Activated CD8-positive, alpha-beta memory T cell treated with anti-CD3 and anti-CD28 coated beads for 1 hour (primary cell): ENCODE measurements at regions not wholly inside any gene's neighbourhood (a gene's known extent, or its start where the extent isn't known, plus 50 kb on each side); places are given as distances from the start of the nearest gene placed in this dataset.
"Not testable (repeated sequence)": the region's sequence is repeated elsewhere in the genome, so short reads cannot be mapped to it uniquely, and the experiment has no call there.

Experiments
- DNase-seq, 2 donors: peaks; one replicate each; pipeline ENCODE4 v3.0.0-alpha.2; 2020; ENCODE audit warnings: low read depth in 1 of 2; ENCODE audit errors: extremely low read depth in 1 of 2

GRCh38 chr4:13981499-13981898, 354.0 kb upstream of the BOD1L1 start:
- no peak for DNase-seq

GRCh38 chr4:13982010-13982409, 354.5 kb upstream of the BOD1L1 start:
- DNase-seq = no peak

GRCh38 chr4:13983189-13983790, 355.8 kb upstream of the BOD1L1 start:
- no peak for DNase-seq

- no peak for DNase-seq
These were observed 357.7 kb upstream of the BOD1L1 start for GRCh38 chr4:13984991-13985800.

GRCh38 chr4:13985837-13986236, 358.3 kb upstream of the BOD1L1 start:
- DNase-seq = no peak

- DNase-seq = no peak
These were observed 359.0 kb upstream of the BOD1L1 start for GRCh38 chr4:13986548-13986947.

GRCh38 chr4:13988353-13989305, 361.1 kb upstream of the BOD1L1 start:
- DNase-seq = no peak

- no peak for DNase-seq
These were observed 362.0 kb upstream of the BOD1L1 start for GRCh38 chr4:13989501-13989900.

GRCh38 chr4:13990596-13991589, 363.4 kb upstream of the BOD1L1 start:
- DNase-seq = no peak

- DNase-seq = no peak
These were observed 364.5 kb upstream of the BOD1L1 start for GRCh38 chr4:13992041-13992440.

- no peak for DNase-seq
These were observed 365.5 kb upstream of the BOD1L1 start for GRCh38 chr4:13992975-13993520.

GRCh38 chr4:13994016-13994415, 366.5 kb upstream of the BOD1L1 start:
- DNase-seq = no peak

GRCh38 chr4:13998850-13999445, 371.4 kb upstream of the BOD1L1 start:
- DNase-seq = no peak

GRCh38 chr4:14000091-14000814, 372.7 kb upstream of the BOD1L1 start:
- DNase-seq = no peak

GRCh38 chr4:14002331-14002730, 374.8 kb upstream of the BOD1L1 start:
- not testable (repeated sequence) for DNase-seq

- DNase-seq = no peak
These were observed 381.0 kb upstream of the BOD1L1 start for GRCh38 chr4:14008494-14008893.

GRCh38 chr4:14018191-14018853, 390.8 kb upstream of the BOD1L1 start:
- DNase-seq = no peak

- no peak for DNase-seq
These were observed 394.9 kb upstream of the BOD1L1 start for GRCh38 chr4:14022456-14022855.
